Endodermal cell (in vitro differentiated cells): ENCODE measurements at regions not wholly inside any gene's neighbourhood (a gene's known extent, or its start where the extent isn't known, plus 50 kb on each side); places are given as distances from the start of the nearest gene placed in this dataset.

Source experiments
- DNase-seq: peaks from one replicate; pipeline ENCODE4 v3.0.0-alpha.2; 2017
- H3K27ac ChIP-seq: 2 replicates; pipeline ENCODE4 v1.5.1; 2013; ENCODE audit warnings: mild to moderate bottlenecking, low read depth, low read length, moderate library complexity
- H3K27me3 ChIP-seq: 2 replicates; pipeline ENCODE4 v1.6.1; 2013; ENCODE audit warnings: mild to moderate bottlenecking, low read length, moderate library complexity; ENCODE audit not compliant: insufficient read depth, control insufficient read depth, poor library complexity, severe bottlenecking
- H3K36me3 ChIP-seq: 2 replicates; pipeline ENCODE4 v1.7.0; 2013; ENCODE audit warnings: mild to moderate bottlenecking, low read length, moderate library complexity; ENCODE audit not compliant: control insufficient read depth, insufficient read depth
- H3K4me1 ChIP-seq: one replicate; pipeline ENCODE4 v1.7.0; 2013; ENCODE audit warnings: low read length; ENCODE audit not compliant: control insufficient read depth, insufficient read depth
- H3K4me3 ChIP-seq: 2 replicates; pipeline ENCODE4 v1.5.1; 2013; ENCODE audit warnings: mild to moderate bottlenecking, low read length, moderate library complexity
- H3K9ac ChIP-seq: 2 replicates; pipeline ENCODE4 v1.6.1; 2013; ENCODE audit warnings: mild to moderate bottlenecking, low read length, moderate library complexity; ENCODE audit not compliant: poor library complexity, severe bottlenecking; ENCODE audit errors: extremely low read depth
- H3K9me3 ChIP-seq: 2 replicates; pipeline ENCODE4 v1.6.1; 2013; ENCODE audit warnings: mild to moderate bottlenecking, low read length, moderate library complexity; ENCODE audit not compliant: control insufficient read depth
- H3K27ac Mint-ChIP-seq: 2 replicates; pipeline ENCODE4 v1.8.0; 2020; ENCODE audit warnings: mixed read lengths
- H3K27me3 Mint-ChIP-seq: 2 replicates; pipeline ENCODE4 v1.8.0; 2021; ENCODE audit warnings: mild to moderate bottlenecking, mixed read lengths; ENCODE audit not compliant: insufficient read depth
- H3K36me3 Mint-ChIP-seq: 2 replicates; pipeline ENCODE4 v1.8.0; 2020; ENCODE audit warnings: low read depth, mixed read lengths
- H3K4me1 Mint-ChIP-seq: 2 replicates; pipeline ENCODE4 v1.8.0; 2020; ENCODE audit warnings: mixed read lengths
- H3K4me3 Mint-ChIP-seq: 2 replicates; pipeline ENCODE4 v1.8.0; 2020; ENCODE audit warnings: mild to moderate bottlenecking, moderate library complexity, mixed read lengths
- H3K9me3 Mint-ChIP-seq: 2 replicates; pipeline ENCODE4 v1.8.0; 2020; ENCODE audit warnings: mild to moderate bottlenecking, mixed read lengths
- CTCF ChIP-seq: fragments of 200-600 bp; sonication (generic); conservative IDR thresholded peaks from 2 replicates; pipeline ENCODE4 v1.5.0; 2021; ENCODE audit warnings: antibody characterized with exemption, mild to moderate bottlenecking
- WGBS, 2 experiments: methylation state at CpG; one replicate each; pipeline versions ENCODE4 v1.1.5 to v1.1.7; 2013; ENCODE audit warnings: missing lambda C conversion rate in 2 of 2, mixed read lengths in 1 of 2; ENCODE audit not compliant: insufficient coverage in 1 of 2, insufficient read length in 1 of 2; 5-methylcytosine and 5-hydroxymethylcytosine counted together

- Histone ChIP-seq H3K4me3 (no peak overlapping the region), H3K36me3 (no peaks in the 10 kb centered on the region), H3K9me3 (no peaks in the 10 kb centered on the region), H3K27me3 (no peaks in the 10 kb centered on the region), H3K9ac (no peak overlapping the region), H3K4me1 (no peaks in the 10 kb centered on the region), H3K27ac (no peak overlapping the region)
- WGBS, 2 experiments, result 85 to 93% methylated on average over 2 to 3 of the region's 3 CpGs
- TF ChIP-seq CTCF, result no peak
- Mint-ChIP-seq H3K4me1 (no peaks in the 10 kb centered on the region), H3K27me3 (no peaks in the 10 kb centered on the region), H3K27ac (no peak overlapping the region), H3K4me3 (no peak overlapping the region), H3K36me3 (no peaks in the 10 kb centered on the region), H3K9me3 (peaks cover 3% of the 10 kb centered on the region)
- DNase-seq, result no peak
Observed at GRCh38 chr12:23415180-23415579, 534.3 kb downstream of the SOX5 start.

- Histone ChIP-seq H3K4me1 (no peaks in the 10 kb centered on the region), H3K27me3 (no peaks in the 10 kb centered on the region), H3K9me3 (no peaks in the 10 kb centered on the region), H3K27ac (no peak overlapping the region), H3K4me3 (no peak overlapping the region), H3K9ac (no peak overlapping the region), H3K36me3 (no peaks in the 10 kb centered on the region)
- TF ChIP-seq CTCF, result no peak
- Mint-ChIP-seq H3K27me3 (no peaks in the 10 kb centered on the region), H3K36me3 (no peaks in the 10 kb centered on the region), H3K4me1 (no peaks in the 10 kb centered on the region), H3K4me3 (no peak overlapping the region), H3K27ac (no peak overlapping the region), H3K9me3 (no peaks in the 10 kb centered on the region)
- WGBS, 2 experiments, result 77 to 88% methylated on average over 5 to 6 of the region's 6 CpGs
- DNase-seq, result no peak
Observed at GRCh38 chr12:23421556-23421955, 527.9 kb downstream of the SOX5 start.

DNA sequence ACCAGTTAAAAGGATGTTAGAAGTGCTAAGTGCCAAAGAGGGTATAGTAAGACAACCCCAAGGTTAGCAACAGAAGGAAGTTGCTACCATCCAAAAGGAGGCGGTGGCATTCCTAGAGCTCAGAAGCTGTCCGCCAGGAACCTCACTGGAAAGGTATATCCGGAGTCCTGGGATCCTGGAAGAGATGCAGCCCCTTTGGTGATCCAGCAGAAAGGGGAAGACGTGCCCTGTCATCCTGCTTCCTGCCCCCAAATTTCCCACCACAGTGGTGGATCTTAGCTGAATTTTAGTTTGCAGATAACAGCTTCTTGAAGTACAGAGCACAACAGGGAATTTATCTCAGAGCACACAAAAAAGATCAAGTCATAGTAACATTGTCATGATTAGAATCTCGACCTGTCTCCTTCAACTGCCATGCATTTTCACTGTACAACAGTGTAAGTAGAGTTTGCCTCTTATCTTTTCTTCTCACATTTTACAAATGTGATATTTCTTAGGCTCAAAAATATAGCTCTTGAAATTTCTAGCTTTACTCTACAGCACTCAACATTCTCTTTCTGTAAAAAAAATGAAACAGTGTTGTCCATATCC, 526.3 kb downstream of the SOX5 start:
- no peak for TF ChIP-seq CTCF
- no peak overlapping the region for H3K4me3 ChIP-seq
- no peaks in the 10 kb centered on the region for H3K9me3 Mint-ChIP-seq

More for the DNA sequence above, 526.3 kb downstream of the SOX5 start:
- H3K36me3 Mint-ChIP-seq, result no peaks in the 10 kb centered on the region
- H3K9ac ChIP-seq, result no peak overlapping the region
- H3K27ac ChIP-seq, result no peak overlapping the region
- no peak overlapping the region for H3K27ac Mint-ChIP-seq
- no peaks in the 10 kb centered on the region for H3K9me3 ChIP-seq
- no peak overlapping the region for H3K4me3 Mint-ChIP-seq
- no peaks in the 10 kb centered on the region for H3K36me3 ChIP-seq
- H3K4me1 Mint-ChIP-seq, result no peaks in the 10 kb centered on the region
- 90 to 100% methylated on average over 2 to 5 of the region's 5 CpGs for WGBS, 2 experiments
- no peaks in the 10 kb centered on the region for H3K27me3 ChIP-seq
- no peaks in the 10 kb centered on the region for H3K27me3 Mint-ChIP-seq
- no peak for DNase-seq
- no peaks in the 10 kb centered on the region for H3K4me1 ChIP-seq
